A549 (cell line): ENCODE measurements at regions not wholly inside any gene's neighbourhood (a gene's known extent, or its start where the extent isn't known, plus 50 kb on each side); places are given as distances from the start of the nearest gene placed in this dataset.

Experiments
- ATAC-seq, 2 experiments: fragments of 200-7000 bp in 1 of 2; fragments of >200 bp in 1 of 2; cut with Nextera tagmentation in 1 of 2; cut with Tn5 transposase in 1 of 2; 3 replicates each; pipeline versions ENCODE4 v1.8.0 to v1.9.1; 2018 to 2020; ENCODE audit warnings: mild to moderate bottlenecking in 1 of 2, moderate library complexity in 1 of 2
- CTCF ChIA-PET: fragments of 300-600 bp; sonication (Branson Sonifier 250); formaldehyde crosslinking; extraction: SDS; loops from one replicate; lab custom pipeline; 2021; ENCODE audit warnings: antibody characterized with exemption, inconsistent platforms; lab: Yijun Ruan, JAX
- POLR2A ChIA-PET: fragments of 350-600 bp; formaldehyde crosslinking; extraction: SDS; loops from one replicate; lab custom pipeline; 2021; ENCODE audit warnings: antibody characterized with exemption, inconsistent platforms; lab: Yijun Ruan, JAX
- DNase-seq, 2 experiments: peaks; one replicate each; pipeline versions ENCODE4 v3.0.0 to v3.0.0-alpha.2; 2011 to 2016; ENCODE audit warnings: low read depth in 1 of 2, low spot score in 1 of 2
- FAIRE-seq: peaks from 2 replicates; lab custom pipeline; 2011; peaks lifted over from hg19 to GRCh38; lab: Jason Lieb, UNC
- H3K27ac ChIP-seq, 2 experiments: fragments of >200 bp; sonication (Bioruptor Twin); formaldehyde crosslinking; 3 replicates each; pipeline ENCODE4 v1.5.1; 2016 to 2017
- H3K4me1 ChIP-seq: fragments of >200 bp; sonication (Bioruptor Twin); formaldehyde crosslinking; 3 replicates; pipeline ENCODE4 v1.6.1; 2016
- H3K4me2 ChIP-seq: fragments of >200 bp; sonication (Bioruptor Twin); formaldehyde crosslinking; 3 replicates; pipeline ENCODE4 v1.6.1; 2016
- H3K4me3 ChIP-seq: fragments of >200 bp; sonication (Bioruptor Twin); formaldehyde crosslinking; 3 replicates; pipeline ENCODE4 v1.5.1; 2016
- H3K9me3 ChIP-seq: fragments of >200 bp; sonication (Bioruptor Twin); formaldehyde crosslinking; 3 replicates; pipeline ENCODE4 v1.6.1; 2016
- ATOH8 ChIP-seq: fragments of 250-450 bp; sonication (Bioruptor Pico); IDR thresholded peaks from 2 replicates; pipeline ENCODE4 v1.5.0; 2020; ENCODE audit warnings: low read depth, mild to moderate bottlenecking, moderate library complexity
- BHLHE40 ChIP-seq: IDR thresholded peaks from 2 replicates; pipeline ENCODE4 v1.6.1; 2012; ENCODE audit warnings: low read depth, low read length, inconsistent platforms
- CBX2 ChIP-seq: fragments of 200-600 bp; sonication (generic); IDR thresholded peaks from 2 replicates; pipeline ENCODE4 v1.6.1; 2016; ENCODE audit warnings: low read depth, mild to moderate bottlenecking, borderline replicate concordance
- CEBPB ChIP-seq, 2 experiments: fragments of >200 bp in 1 of 2; sonication (Bioruptor Twin) in 1 of 2; formaldehyde crosslinking in 1 of 2; IDR thresholded peaks; 2 replicates each; pipeline ENCODE4 v1.6.1; 2012 to 2016
- CHD4 ChIP-seq: fragments of 200-600 bp; sonication (generic); IDR thresholded peaks from 2 replicates; pipeline ENCODE4 v1.6.1; 2016; ENCODE audit warnings: antibody characterized with exemption, mild to moderate bottlenecking, borderline replicate concordance
- EHF ChIP-seq: fragments of 250-450 bp; sonication (Bioruptor Pico); IDR thresholded peaks from 2 replicates; pipeline ENCODE4 v1.5.0; 2020; ENCODE audit warnings: mild to moderate bottlenecking
- EHMT2 ChIP-seq: fragments of 200-600 bp; sonication (generic); IDR thresholded peaks from 2 replicates; pipeline ENCODE4 v1.6.1; 2016; ENCODE audit warnings: antibody characterized with exemption, low read depth, mild to moderate bottlenecking, moderate library complexity
- EP300 ChIP-seq, 2 experiments: fragments of >200 bp; sonication (Bioruptor Twin); formaldehyde crosslinking; IDR thresholded peaks; 2 replicates in 1 of 2; 3 replicates in 1 of 2; pipeline ENCODE4 v1.6.1; 2016 to 2017
- ESRRA ChIP-seq: fragments of 150-350 bp; IDR thresholded peaks from 2 replicates; pipeline ENCODE4 v1.6.1; 2014; ENCODE audit warnings: mild to moderate bottlenecking, low read length, borderline replicate concordance
- FOXS1 ChIP-seq: fragments of 250-450 bp; sonication (Bioruptor Pico); IDR thresholded peaks from 2 replicates; pipeline ENCODE4 v1.5.0; 2020; ENCODE audit warnings: mild to moderate bottlenecking, moderate library complexity
- HEYL ChIP-seq: fragments of 250-450 bp; sonication (Bioruptor Pico); IDR thresholded peaks from 2 replicates; pipeline ENCODE4 v1.8.0; 2021; ENCODE audit warnings: mild to moderate bottlenecking, moderate library complexity
- HOXA7 ChIP-seq: fragments of 250-450 bp; sonication (Bioruptor Pico); IDR thresholded peaks from 2 replicates; pipeline ENCODE4 v1.5.0; 2020; ENCODE audit warnings: mild to moderate bottlenecking, moderate library complexity
- HOXB13 ChIP-seq: fragments of 250-450 bp; sonication (Bioruptor Pico); IDR thresholded peaks from 2 replicates; pipeline ENCODE4 v1.5.0; 2020; ENCODE audit warnings: low read depth, mild to moderate bottlenecking, moderate library complexity
- HOXB5 ChIP-seq: fragments of 250-450 bp; sonication (Bioruptor Pico); IDR thresholded peaks from 2 replicates; pipeline ENCODE4 v1.5.0; 2020; ENCODE audit warnings: mild to moderate bottlenecking, moderate library complexity
- JUNB ChIP-seq: fragments of >200 bp; sonication (Bioruptor Twin); formaldehyde crosslinking; IDR thresholded peaks from 2 replicates; pipeline ENCODE4 v1.6.1; 2016
- KDM1A ChIP-seq: fragments of 200-600 bp; sonication (generic); IDR thresholded peaks from 2 replicates; pipeline ENCODE4 v1.6.1; 2016; ENCODE audit warnings: low read depth, mild to moderate bottlenecking
- MAFK ChIP-seq: fragments of 450-650 bp; IDR thresholded peaks from 2 replicates; pipeline ENCODE4 v1.6.1; 2014; ENCODE audit not compliant: partially characterized antibody
- MAZ ChIP-seq: fragments of 150-350 bp; IDR thresholded peaks from 2 replicates; pipeline ENCODE4 v1.6.1; 2014; ENCODE audit warnings: antibody characterized with exemption, low read depth, low read length, borderline replicate concordance
- MYC ChIP-seq: IDR thresholded peaks from 2 replicates; pipeline ENCODE4 v1.6.1; 2012; ENCODE audit warnings: mild to moderate bottlenecking, inconsistent platforms, low read length, improper control_type of control experiment, borderline replicate concordance
- NPAS2 ChIP-seq: fragments of 250-450 bp; sonication (Bioruptor Pico); IDR thresholded peaks from 2 replicates; pipeline ENCODE4 v1.8.0; 2022; ENCODE audit warnings: mild to moderate bottlenecking, moderate library complexity, borderline replicate concordance
- NR3C1 ChIP-seq: fragments of >200 bp; sonication (Bioruptor Twin); formaldehyde crosslinking; IDR thresholded peaks from 3 replicates; pipeline ENCODE4 v1.6.1; 2017
- PHF8 ChIP-seq: fragments of 200-600 bp; sonication (generic); IDR thresholded peaks from 2 replicates; pipeline ENCODE4 v1.6.1; 2016; ENCODE audit warnings: low read depth, mild to moderate bottlenecking, antibody characterized with exemption, moderate library complexity, borderline replicate concordance
- POLR2A ChIP-seq: IDR thresholded peaks from 2 replicates; pipeline ENCODE4 v1.6.1; 2012; ENCODE audit warnings: mild to moderate bottlenecking, low read length
- RAD21 ChIP-seq, 2 experiments: fragments of >200 bp in 1 of 2; sonication (Bioruptor Twin) in 1 of 2; formaldehyde crosslinking in 1 of 2; IDR thresholded peaks in 1 of 2; conservative IDR thresholded peaks in 1 of 2; 2 replicates in 1 of 2; 3 replicates in 1 of 2; pipeline ENCODE4 v1.6.1; 2012 to 2018; ENCODE audit warnings: inconsistent platforms in 1 of 2
- RCOR1 ChIP-seq: fragments of 150-350 bp; IDR thresholded peaks from 2 replicates; pipeline ENCODE4 v1.6.1; 2014; ENCODE audit warnings: antibody characterized with exemption, low read length, low read depth
- RNF2 ChIP-seq: fragments of 200-600 bp; sonication (generic); IDR thresholded peaks from 2 replicates; pipeline ENCODE4 v1.6.1; 2016; ENCODE audit warnings: low read depth, mild to moderate bottlenecking, antibody characterized with exemption, moderate library complexity, borderline replicate concordance
- SMC3 ChIP-seq: fragments of >200 bp; sonication (Bioruptor Twin); formaldehyde crosslinking; IDR thresholded peaks from 3 replicates; pipeline ENCODE4 v1.6.1; 2018; ENCODE audit warnings: inconsistent platforms
- TFCP2L1 ChIP-seq: fragments of 250-450 bp; sonication (Bioruptor Pico); IDR thresholded peaks from 2 replicates; pipeline ENCODE4 v1.5.0; 2021; ENCODE audit warnings: mild to moderate bottlenecking
- TP53 ChIP-seq: fragments of 250-450 bp; sonication (Bioruptor Pico); IDR thresholded peaks from 2 replicates; pipeline ENCODE4 v1.5.0; 2021; ENCODE audit warnings: mild to moderate bottlenecking, moderate library complexity
- ZNF302 ChIP-seq: fragments of 250-450 bp; sonication (Bioruptor Pico); IDR thresholded peaks from 2 replicates; pipeline ENCODE4 v1.9.0; 2021; ENCODE audit warnings: inconsistent platforms, mild to moderate bottlenecking, moderate library complexity
- ZSCAN20 ChIP-seq: fragments of 250-450 bp; sonication (Bioruptor Pico); IDR thresholded peaks from 2 replicates; pipeline ENCODE4 v1.8.0; 2022; ENCODE audit warnings: mild to moderate bottlenecking, moderate library complexity
- WGBS: methylation state at CpG from one replicate; pipeline ENCODE4 v1.1.6; 2017; ENCODE audit errors: missing lambda C conversion rate; 5-methylcytosine and 5-hydroxymethylcytosine counted together
- TF ChIP-seq, protein P1 (sequence below): IDR thresholded peaks from 2 replicates; pipeline ENCODE4 v1.6.1; 2012

DNA sequence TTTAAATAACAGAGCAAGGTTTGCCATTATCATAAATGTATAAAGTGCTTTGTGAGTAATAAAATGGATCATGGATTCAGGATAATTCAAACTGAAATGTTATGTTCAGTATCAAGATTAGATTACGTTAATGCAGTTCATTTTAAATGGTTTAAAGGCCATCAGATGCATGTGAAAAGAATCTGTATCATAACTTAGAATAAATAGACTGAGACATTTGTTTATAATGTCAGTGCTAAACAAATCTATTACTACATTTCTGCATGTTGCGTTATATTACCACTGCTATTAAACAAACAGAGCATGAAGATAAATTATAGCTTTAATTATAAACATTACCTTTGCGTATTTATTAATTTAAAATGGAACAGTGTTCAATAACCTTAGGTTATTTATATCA lies 160.2 kb downstream of the TOX3 start:
- CTCF ChIA-PET = no interaction called here
- H3K27ac ChIP-seq = no peak overlapping the region
- TF ChIP-seq RCOR1 (no peak), CEBPB (IDR thresholded peaks at IDR 0.05) (no peak), EHMT2 (no peak), CHD4 (no peak), EHF (no peak), SMC3 (no peak), KDM1A (no peak), EP300 (IDR thresholded peaks at IDR 0.05) (no peak), TFCP2L1 (no peak), FOXS1 (CRISPR knock-in tag) (no peak), HOXB13 (CRISPR knock-in tag) (no peak), PHF8 (no peak), NR3C1 (no peak), ZNF302 (CRISPR knock-in tag) (no peak)
- TF ChIP-seq, protein P1, sequence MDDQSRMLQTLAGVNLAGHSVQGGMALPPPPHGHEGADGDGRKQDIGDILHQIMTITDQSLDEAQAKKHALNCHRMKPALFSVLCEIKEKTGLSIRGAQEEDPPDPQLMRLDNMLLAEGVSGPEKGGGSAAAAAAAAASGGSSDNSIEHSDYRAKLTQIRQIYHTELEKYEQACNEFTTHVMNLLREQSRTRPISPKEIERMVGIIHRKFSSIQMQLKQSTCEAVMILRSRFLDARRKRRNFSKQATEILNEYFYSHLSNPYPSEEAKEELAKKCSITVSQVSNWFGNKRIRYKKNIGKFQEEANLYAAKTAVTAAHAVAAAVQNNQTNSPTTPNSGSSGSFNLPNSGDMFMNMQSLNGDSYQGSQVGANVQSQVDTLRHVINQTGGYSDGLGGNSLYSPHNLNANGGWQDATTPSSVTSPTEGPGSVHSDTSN = no peak
- TF ChIP-seq, all 56 proteins: peak for 0
- no peak for DNase-seq
- no peaks in the 10 kb centered on the region; the same call in 2 of the 3 replicates for H3K9me3 ChIP-seq
- no peak for ATAC-seq
- POLR2A ChIA-PET = no interaction called here
- H3K4me2 ChIP-seq = no peak overlapping the region
- no peak for FAIRE-seq
- H3K4me1 ChIP-seq = no peaks in the 10 kb centered on the region; the same call in 2 of the 3 replicates
- H3K4me3 ChIP-seq = no peak overlapping the region
- 25% methylated on average over 3 of the region's 3 CpGs for WGBS

GRCh38 chr16:52384378-52384777 lies 162.6 kb downstream of the TOX3 start:
- no peak overlapping the region for H3K4me3 ChIP-seq
- ChIA-PET POLR2A (no interaction called here), CTCF (no interaction called here)
- H3K4me2 ChIP-seq = no peak overlapping the region
- WGBS = 84% methylated on average over 2 of the region's 2 CpGs
- FAIRE-seq = no peak
- no peaks in the 10 kb centered on the region; the same call in 2 of the 3 replicates for H3K9me3 ChIP-seq
- ATAC-seq = no peak
- TF ChIP-seq NPAS2 (CRISPR knock-in tag) (no peak), HOXA7 (CRISPR knock-in tag) (no peak), ZSCAN20 (CRISPR knock-in tag) (no peak), HEYL (no peak), KDM1A (no peak), TP53 (CRISPR knock-in tag) (no peak), PHF8 (no peak), ESRRA (no peak), SMC3 (no peak), HOXB5 (CRISPR knock-in tag) (no peak), POLR2A (no peak)
- no peak for DNase-seq
- H3K27ac ChIP-seq = no peak overlapping the region
- H3K4me1 ChIP-seq = no peaks in the 10 kb centered on the region; the same call in 2 of the 3 replicates

GRCh38 chr16:52383640-52384292 lies 163.2 kb downstream of the TOX3 start:
- no peak for ATAC-seq

More at GRCh38 chr16:52383640-52384292, 163.2 kb downstream of the TOX3 start:
- no peak overlapping the region for H3K4me2 ChIP-seq
- CTCF ChIA-PET = no interaction called here
- FAIRE-seq = no peak
- POLR2A ChIA-PET = no interaction called here
- no peaks in the 10 kb centered on the region; the same call in 2 of the 3 replicates for H3K4me1 ChIP-seq
- TF ChIP-seq MAZ (no peak), BHLHE40 (no peak), EHF (no peak), RNF2 (no peak), MAFK (no peak), ATOH8 (no peak), JUNB (no peak), HOXB5 (CRISPR knock-in tag) (no peak), MYC (no peak), ZNF302 (CRISPR knock-in tag) (no peak), CBX2 (no peak), PHF8 (no peak), POLR2A (no peak), RAD21 (conservative IDR thresholded peaks at IDR 0.05 in 1 of 2, IDR thresholded peaks at IDR 0.05 in 1 of 2) (no peak)
- TF ChIP-seq, all 56 proteins: peak for 0
- H3K27ac ChIP-seq = no peak overlapping the region
- 3% methylated on average over 3 of the region's 3 CpGs for WGBS
- H3K9me3 ChIP-seq = no peaks in the 10 kb centered on the region; the same call in 2 of the 3 replicates
- no peak for DNase-seq
- H3K4me3 ChIP-seq = no peak overlapping the region
